Gastrocnemius medialis (tissue), 4 donors: ENCODE measurements at regions not wholly inside any gene's neighbourhood (a gene's known extent, or its start where the extent isn't known, plus 50 kb on each side); places are given as distances from the start of the nearest gene placed in this dataset.
A peak's percentile ranks its signal among the peaks of the same experiment; 100 is the strongest.
"Not testable (repeated sequence)": the region's sequence is repeated elsewhere in the genome, so short reads cannot be mapped to it uniquely, and the experiment has no call there.

ENCODE experiments used
- ATAC-seq, 2 donors: fragments of 150-250 bp; one replicate each; pipeline ENCODE4 v1.9.1; 2016
- DNase-seq, 2 donors: peaks; one replicate each; pipeline ENCODE4 v3.0.0-alpha.2; 2019
- H3K27ac ChIP-seq, 4 donors: fragments of 200-600 bp; sonication (generic); 1 replicate in 1 of 4; 2 replicates in 3 of 4; pipeline ENCODE4 v1.5.1; 2016 to 2018; ENCODE audit warnings: mild to moderate bottlenecking in 2 of 4, moderate library complexity in 1 of 4
- H3K27me3 ChIP-seq, 3 donors: fragments of 200-600 bp; sonication (generic) in 2 of 3; 1 replicate in 1 of 3; 2 replicates in 2 of 3; pipeline versions ENCODE4 v1.5.1 to v1.6.0; 2016 to 2019; ENCODE audit warnings: mild to moderate bottlenecking in 1 of 3, moderate library complexity in 1 of 3
- H3K36me3 ChIP-seq, 2 donors: fragments of 200-600 bp; sonication (generic) in 1 of 2; one replicate each; pipeline ENCODE4 v1.5.1; 2017 to 2018
- H3K4me1 ChIP-seq, 2 donors: fragments of 200-600 bp; sonication (generic) in 1 of 2; one replicate each; pipeline ENCODE4 v1.5.1; 2016 to 2017; ENCODE audit warnings: mild to moderate bottlenecking in 2 of 2
- H3K4me3 ChIP-seq, 4 donors: fragments of 200-600 bp; sonication (generic) in 3 of 4; 1 replicate in 1 of 4; 2 replicates in 3 of 4; pipeline ENCODE4 v1.5.1; 2016 to 2019; ENCODE audit warnings: mild to moderate bottlenecking in 2 of 4
- H3K9me3 ChIP-seq, 3 donors: fragments of 200-600 bp; sonication (generic) in 2 of 3; 1 replicate in 1 of 3; 2 replicates in 2 of 3; pipeline ENCODE4 v1.5.1; 2016 to 2019
- POLR2A ChIP-seq, 2 donors: fragments of 450-650 bp; IDR thresholded peaks; one replicate each; pipeline ENCODE4 v1.6.1; 2017; ENCODE audit warnings: antibody characterized with exemption in 2 of 2, mild to moderate bottlenecking in 2 of 2, moderate library complexity in 2 of 2
- in situ Hi-C, 4 donors: fragments of 200-750 bp; cut with MboI; loops; one replicate each; pipeline versions ENCODE4 v1.15.0 to v1.8.0; 2017; ENCODE audit warnings: low sequenced_read_pairs in 4 of 4
- intact Hi-C: fragments of 100-400 bp; cut with DNase I; formaldehyde crosslinking; loops from one replicate; pipeline ENCODE4 v1.15.1; 2023; ENCODE audit warnings: low total_unique reads
- TF ChIP-seq, protein P1 (sequence below), 5 experiments: fragments of 450-650 bp in 3 of 5; fragments of 200-600 bp in 2 of 5; sonication (generic) in 2 of 5; IDR thresholded peaks in 4 of 5; conservative IDR thresholded peaks in 1 of 5; 1 replicate in 4 of 5; 2 replicates in 1 of 5; pipeline ENCODE4 v1.5.1; 2016 to 2019; ENCODE audit warnings: antibody characterized with exemption in 5 of 5, mild to moderate bottlenecking in 3 of 5, moderate library complexity in 3 of 5

DNA sequence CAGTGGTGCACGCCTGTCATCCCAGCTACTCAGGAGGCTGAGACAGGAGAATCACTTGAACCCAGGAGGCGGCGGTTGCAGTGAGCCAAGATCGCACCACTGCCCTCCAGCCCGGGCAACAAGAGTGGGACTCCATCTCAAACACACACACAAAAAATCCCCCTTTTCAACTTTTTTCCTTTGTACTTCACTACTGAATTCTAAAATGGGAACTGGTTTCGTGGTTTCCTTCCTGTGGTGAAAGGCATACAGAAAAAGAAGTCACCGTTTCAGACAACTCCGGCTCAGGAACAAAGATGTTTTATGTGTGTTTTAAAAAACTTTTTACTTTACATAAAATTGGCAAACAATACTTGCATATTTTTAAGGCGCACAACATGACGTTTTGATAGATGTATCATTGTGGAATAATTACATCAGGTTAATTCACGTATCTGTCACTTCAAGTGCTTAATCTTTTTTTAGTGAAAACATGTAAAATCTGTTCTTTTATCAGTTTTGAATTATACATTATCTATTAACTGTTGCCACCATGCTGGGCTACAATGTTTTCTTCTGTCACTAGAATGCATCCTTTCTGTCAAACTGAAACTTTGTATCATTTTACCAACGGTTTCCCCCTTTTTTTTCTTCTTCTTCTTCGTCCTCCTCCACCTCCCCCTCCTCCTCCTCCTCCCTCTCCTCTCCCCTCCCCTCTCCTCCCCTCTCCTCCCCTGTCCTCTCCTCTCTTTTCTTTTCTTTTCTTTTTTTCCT, 186.0 kb downstream of the CRLF2 start:
- ATAC-seq (no peak), DNase-seq (no peak)
- intact Hi-C loops, result no loop called here
- in situ Hi-C loops, result no loop called here
- Histone ChIP-seq H3K9me3 (no peaks in the 10 kb centered on the region), H3K4me3 (no peak overlapping the region), H3K4me1 (no peaks in the 10 kb centered on the region), H3K27me3 (peaks cover 0 to 4% (median 0%) of the 10 kb centered on the region in 3 donors), H3K27ac (no peak overlapping the region), H3K36me3 (no peaks in the 10 kb centered on the region)
- TF ChIP-seq, protein P1, sequence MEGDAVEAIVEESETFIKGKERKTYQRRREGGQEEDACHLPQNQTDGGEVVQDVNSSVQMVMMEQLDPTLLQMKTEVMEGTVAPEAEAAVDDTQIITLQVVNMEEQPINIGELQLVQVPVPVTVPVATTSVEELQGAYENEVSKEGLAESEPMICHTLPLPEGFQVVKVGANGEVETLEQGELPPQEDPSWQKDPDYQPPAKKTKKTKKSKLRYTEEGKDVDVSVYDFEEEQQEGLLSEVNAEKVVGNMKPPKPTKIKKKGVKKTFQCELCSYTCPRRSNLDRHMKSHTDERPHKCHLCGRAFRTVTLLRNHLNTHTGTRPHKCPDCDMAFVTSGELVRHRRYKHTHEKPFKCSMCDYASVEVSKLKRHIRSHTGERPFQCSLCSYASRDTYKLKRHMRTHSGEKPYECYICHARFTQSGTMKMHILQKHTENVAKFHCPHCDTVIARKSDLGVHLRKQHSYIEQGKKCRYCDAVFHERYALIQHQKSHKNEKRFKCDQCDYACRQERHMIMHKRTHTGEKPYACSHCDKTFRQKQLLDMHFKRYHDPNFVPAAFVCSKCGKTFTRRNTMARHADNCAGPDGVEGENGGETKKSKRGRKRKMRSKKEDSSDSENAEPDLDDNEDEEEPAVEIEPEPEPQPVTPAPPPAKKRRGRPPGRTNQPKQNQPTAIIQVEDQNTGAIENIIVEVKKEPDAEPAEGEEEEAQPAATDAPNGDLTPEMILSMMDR (IDR thresholded peaks at IDR 0.05 in 4 of 5, conservative IDR thresholded peaks at IDR 0.05 in 1 of 5), result no peak
- no peak for TF ChIP-seq POLR2A (IDR thresholded peaks at IDR 0.05)

DNA sequence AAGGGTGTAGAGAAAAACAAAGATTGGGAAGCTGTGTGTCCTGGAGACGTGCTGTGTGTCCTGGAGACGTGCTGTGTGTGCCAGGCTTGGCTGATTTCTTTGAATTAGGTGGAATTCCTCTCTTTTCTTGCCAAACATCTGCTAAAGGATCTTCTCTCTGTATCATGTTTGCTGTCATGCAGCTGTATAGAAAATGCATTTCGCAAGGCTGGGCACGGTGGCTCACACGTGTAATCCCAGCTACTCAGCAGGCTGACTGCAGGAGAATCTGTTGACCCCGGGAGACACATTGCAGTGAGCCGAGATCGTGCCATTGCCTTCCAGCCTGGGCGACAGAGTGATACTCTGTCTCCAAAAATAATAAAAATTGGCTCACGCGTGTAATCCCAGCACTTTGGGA, 187.0 kb downstream of the CRLF2 start:
- Histone ChIP-seq H3K27me3 (peaks cover 0 to 5% (median 0%) of the 10 kb centered on the region in 3 donors), H3K27ac (no peak overlapping the region), H3K9me3 (no peaks in the 10 kb centered on the region), H3K4me1 (no peaks in the 10 kb centered on the region), H3K4me3 (no peak overlapping the region), H3K36me3 (no peaks in the 10 kb centered on the region)
- ATAC-seq, result no peak
- intact Hi-C loops (no loop called here), in situ Hi-C loops (no loop called here)
- no peak for DNase-seq
- TF ChIP-seq POLR2A (IDR thresholded peaks at IDR 0.05), result no peak
- TF ChIP-seq, protein P1 (IDR thresholded peaks at IDR 0.05 in 4 of 5, conservative IDR thresholded peaks at IDR 0.05 in 1 of 5), result no peak

DNA sequence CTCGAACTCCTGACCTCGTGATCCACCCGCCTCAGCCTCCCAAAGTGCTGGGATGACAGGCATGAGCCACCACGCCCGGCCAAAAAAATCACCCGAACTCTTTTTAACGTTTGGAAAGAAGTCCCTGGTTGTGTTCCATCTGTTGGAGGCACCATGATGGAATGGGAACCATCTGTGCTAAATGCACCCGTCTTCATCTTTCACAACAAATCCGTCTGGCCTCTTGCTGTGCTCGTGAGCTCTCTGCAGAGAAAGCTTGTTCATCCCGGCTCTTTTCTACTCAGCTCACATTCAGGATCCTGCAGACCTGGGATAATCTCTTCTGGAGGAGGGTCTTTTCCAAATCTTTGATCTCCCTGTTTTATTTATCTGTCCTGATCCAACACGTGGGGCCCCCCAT, 188.8 kb downstream of the CRLF2 start:
- ATAC-seq (no peak), DNase-seq (no peak)
- TF ChIP-seq, protein P1 (IDR thresholded peaks at IDR 0.05 in 4 of 5, conservative IDR thresholded peaks at IDR 0.05 in 1 of 5), result no peak
- TF ChIP-seq POLR2A (IDR thresholded peaks at IDR 0.05), result no peak
- H3K4me3 ChIP-seq, result no peak overlapping the region
- H3K36me3 ChIP-seq, result no peaks in the 10 kb centered on the region
- in situ Hi-C loops (no loop called here), intact Hi-C loops (no loop called here)
- no peaks in the 10 kb centered on the region for H3K4me1 ChIP-seq
- peaks cover 0 to 5% (median 0%) of the 10 kb centered on the region in 3 donors for H3K27me3 ChIP-seq
- H3K27ac ChIP-seq, result no peak overlapping the region
- no peaks in the 10 kb centered on the region for H3K9me3 ChIP-seq

DNA sequence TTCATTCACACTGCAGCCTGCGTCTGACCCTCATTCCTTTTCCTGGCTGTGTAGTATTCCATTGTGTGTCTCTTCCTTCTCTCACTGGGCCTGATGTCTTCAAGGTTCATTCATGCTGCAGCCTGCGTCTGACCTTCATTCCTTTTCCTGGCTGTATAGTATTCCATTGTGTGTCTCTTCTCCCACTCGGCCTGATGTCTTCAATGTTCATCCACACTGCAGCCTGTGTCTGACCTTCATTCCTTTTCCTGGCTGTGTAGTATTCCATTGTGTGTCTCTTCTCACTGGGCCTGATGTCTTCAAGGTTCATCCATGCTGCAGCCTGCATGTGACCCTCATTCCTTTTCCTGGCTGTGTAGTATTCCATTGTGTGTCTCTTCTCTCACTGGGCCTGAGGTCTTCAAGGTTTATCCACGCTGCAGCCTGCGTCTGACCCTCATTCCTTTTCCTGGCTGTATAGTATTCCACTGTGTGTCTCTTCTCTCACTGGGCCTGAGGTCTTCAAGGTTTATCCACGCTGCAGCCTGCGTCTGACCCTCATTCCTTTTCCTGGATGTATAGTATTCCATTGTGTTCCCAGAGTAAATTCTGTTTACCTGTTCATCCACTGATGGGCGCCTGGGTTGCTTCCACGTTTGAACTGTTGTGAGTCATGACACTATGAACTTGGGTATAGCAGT, 191.0 kb downstream of the CRLF2 start:
- ATAC-seq, H3K36me3 ChIP-seq, H3K9me3 ChIP-seq, intact Hi-C loops, H3K27me3 ChIP-seq, H3K4me1 ChIP-seq, in situ Hi-C loops, DNase-seq, H3K27ac ChIP-seq: not testable (repeated sequence)
- H3K4me3 ChIP-seq, result peak overlapping the region in 1 of 4 donors; percentile 20

DNA sequence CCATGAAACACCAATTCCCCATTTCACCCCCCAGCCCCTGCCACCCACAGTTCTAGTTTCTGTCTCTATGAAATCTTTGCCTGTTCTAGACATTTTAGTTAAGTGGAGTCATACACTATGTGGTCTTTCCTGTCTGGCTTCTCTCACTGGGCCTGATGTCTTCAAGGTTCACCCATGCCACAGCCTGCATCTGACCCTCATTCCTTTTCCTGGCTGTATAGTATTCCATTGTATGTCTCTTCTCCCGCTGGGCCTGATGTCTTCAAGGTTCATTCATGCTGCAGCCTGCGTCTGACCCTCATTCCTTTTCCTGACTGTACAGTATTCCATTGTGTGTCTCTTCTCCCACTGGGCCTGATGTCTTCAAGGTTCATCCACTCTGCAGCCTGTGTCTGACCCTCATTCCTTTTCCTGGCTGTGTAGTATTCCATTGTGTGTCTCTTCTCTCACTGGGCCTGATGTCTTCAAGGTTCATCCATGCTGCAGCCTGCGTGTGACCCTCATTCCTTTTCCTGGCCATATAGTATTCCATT, 191.7 kb downstream of the CRLF2 start:
- in situ Hi-C loops (no loop called here), intact Hi-C loops (no loop called here)
- no peak for TF ChIP-seq POLR2A (IDR thresholded peaks at IDR 0.05)
- TF ChIP-seq, protein P1 (IDR thresholded peaks at IDR 0.05 in 4 of 5, conservative IDR thresholded peaks at IDR 0.05 in 1 of 5), result no peak
- ATAC-seq (no peak), DNase-seq (no peak)
- Histone ChIP-seq H3K27me3 (peaks cover 0 to 5% (median 0%) of the 10 kb centered on the region in 3 donors), H3K4me1 (no peaks in the 10 kb centered on the region), H3K36me3 (no peaks in the 10 kb centered on the region), H3K27ac (no peak overlapping the region), H3K4me3 (no peak overlapping the region), H3K9me3 (no peaks in the 10 kb centered on the region)

DNA sequence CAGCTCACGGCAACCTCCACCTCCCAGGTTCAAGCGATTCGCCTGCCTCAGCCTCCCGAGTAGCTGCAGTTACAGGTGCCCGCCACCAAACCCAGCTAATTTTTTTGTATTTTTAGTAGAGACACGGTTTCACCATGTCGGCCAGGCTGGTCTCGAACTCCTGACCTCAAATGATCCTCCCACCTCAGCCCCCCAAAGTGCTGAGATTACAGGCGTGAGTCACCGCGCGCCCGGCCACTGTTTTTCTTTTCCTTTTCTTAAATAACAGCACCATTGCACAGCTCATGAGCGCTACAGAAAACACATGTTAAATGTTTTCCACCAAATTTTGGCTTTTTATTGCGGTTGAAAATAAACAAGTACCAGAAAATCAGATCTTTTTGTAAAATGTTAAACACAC, 195.5 kb downstream of the CRLF2 start:
- H3K36me3 ChIP-seq, H3K4me1 ChIP-seq, intact Hi-C loops, H3K4me3 ChIP-seq, ATAC-seq, DNase-seq, H3K27ac ChIP-seq, H3K27me3 ChIP-seq, in situ Hi-C loops, H3K9me3 ChIP-seq: not testable (repeated sequence)

DNA sequence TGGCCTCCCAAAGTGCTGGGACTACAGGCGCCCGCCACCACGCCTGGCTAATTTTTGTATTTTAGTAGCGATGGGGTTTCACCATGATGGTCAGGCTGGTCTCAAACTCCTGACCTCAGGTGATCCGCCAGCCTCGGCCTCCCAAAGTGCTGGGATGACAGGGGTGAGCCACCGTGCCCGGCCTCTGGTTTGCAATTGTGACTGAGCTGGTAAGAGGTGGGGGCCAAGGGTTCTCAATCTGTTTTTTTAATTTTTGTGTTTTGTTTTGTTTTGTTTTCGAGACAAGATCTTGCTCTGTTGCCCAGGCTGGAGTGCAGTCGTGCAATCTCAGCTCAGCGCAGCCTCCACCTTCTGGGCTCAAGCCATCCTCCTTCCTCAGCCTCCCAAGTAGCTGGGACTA, 196.2 kb downstream of the CRLF2 start:
- H3K4me1 ChIP-seq, H3K36me3 ChIP-seq, H3K27ac ChIP-seq, in situ Hi-C loops, ATAC-seq, intact Hi-C loops, H3K9me3 ChIP-seq, DNase-seq, H3K4me3 ChIP-seq, H3K27me3 ChIP-seq: not testable (repeated sequence)
